ENCODE measurements at regions not wholly inside any gene's neighbourhood (a gene's known extent, or its start where the extent isn't known, plus 50 kb on each side); places are given as distances from the start of the nearest gene placed in this dataset.

DNA sequence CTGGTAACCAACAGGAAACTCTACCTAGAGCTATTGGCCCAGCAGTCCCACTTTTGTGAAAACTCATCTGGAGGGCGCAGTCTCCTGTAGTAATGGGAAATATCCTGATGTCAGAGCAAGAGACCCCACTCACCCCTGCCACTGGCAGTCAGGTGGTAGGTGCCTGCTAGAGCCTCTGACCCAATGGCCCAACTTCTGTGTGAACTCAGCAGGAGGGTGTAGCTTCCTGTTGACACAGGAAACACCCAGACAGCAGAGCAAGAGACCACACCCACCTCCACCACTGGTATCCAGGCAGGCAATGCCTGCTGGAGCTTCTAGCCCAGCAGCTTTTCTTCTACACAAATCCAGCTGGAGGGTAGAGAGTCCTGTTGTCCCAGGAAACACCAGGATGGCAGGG lies 1176.8 kb upstream of the PRR20A start:
- TF ChIP-seq ZNF8 (CRISPR knock-in tag; IDR thresholded peaks at IDR 0.05) (no peak), ESRRG (CRISPR knock-in tag; IDR thresholded peaks at IDR 0.05) (no peak), RARB (CRISPR knock-in tag; IDR thresholded peaks at IDR 0.05) (no peak), ZFP30 (CRISPR knock-in tag; IDR thresholded peaks at IDR 0.05) (no peak), ZC3H10 (CRISPR knock-in tag; IDR thresholded peaks at IDR 0.05) (no peak), TOX (CRISPR knock-in tag; IDR thresholded peaks at IDR 0.05; ENCODE audit: borderline replicate concordance) (no peak), SNAI2 (CRISPR knock-in tag; IDR thresholded peaks at IDR 0.05) (no peak), CSDC2 (CRISPR knock-in tag; IDR thresholded peaks at IDR 0.05) (no peak)
- TF ChIP-seq, protein P1, sequence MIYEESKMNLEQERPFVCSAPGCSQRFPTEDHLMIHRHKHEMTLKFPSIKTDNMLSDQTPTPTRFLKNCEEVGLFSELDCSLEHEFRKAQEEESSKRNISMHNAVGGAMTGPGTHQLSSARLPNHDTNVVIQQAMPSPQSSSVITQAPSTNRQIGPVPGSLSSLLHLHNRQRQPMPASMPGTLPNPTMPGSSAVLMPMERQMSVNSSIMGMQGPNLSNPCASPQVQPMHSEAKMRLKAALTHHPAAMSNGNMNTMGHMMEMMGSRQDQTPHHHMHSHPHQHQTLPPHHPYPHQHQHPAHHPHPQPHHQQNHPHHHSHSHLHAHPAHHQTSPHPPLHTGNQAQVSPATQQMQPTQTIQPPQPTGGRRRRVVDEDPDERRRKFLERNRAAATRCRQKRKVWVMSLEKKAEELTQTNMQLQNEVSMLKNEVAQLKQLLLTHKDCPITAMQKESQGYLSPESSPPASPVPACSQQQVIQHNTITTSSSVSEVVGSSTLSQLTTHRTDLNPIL (CRISPR knock-in tag; IDR thresholded peaks at IDR 0.05; ENCODE audit: low read depth): no peak
- TF ChIP-seq, protein P2, sequence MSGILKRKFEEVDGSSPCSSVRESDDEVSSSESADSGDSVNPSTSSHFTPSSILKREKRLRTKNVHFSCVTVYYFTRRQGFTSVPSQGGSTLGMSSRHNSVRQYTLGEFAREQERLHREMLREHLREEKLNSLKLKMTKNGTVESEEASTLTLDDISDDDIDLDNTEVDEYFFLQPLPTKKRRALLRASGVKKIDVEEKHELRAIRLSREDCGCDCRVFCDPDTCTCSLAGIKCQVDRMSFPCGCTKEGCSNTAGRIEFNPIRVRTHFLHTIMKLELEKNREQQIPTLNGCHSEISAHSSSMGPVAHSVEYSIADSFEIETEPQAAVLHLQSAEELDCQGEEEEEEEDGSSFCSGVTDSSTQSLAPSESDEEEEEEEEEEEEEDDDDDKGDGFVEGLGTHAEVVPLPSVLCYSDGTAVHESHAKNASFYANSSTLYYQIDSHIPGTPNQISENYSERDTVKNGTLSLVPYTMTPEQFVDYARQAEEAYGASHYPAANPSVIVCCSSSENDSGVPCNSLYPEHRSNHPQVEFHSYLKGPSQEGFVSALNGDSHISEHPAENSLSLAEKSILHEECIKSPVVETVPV (CRISPR knock-in tag; IDR thresholded peaks at IDR 0.05): no peak
- TF ChIP-seq, protein P3, sequence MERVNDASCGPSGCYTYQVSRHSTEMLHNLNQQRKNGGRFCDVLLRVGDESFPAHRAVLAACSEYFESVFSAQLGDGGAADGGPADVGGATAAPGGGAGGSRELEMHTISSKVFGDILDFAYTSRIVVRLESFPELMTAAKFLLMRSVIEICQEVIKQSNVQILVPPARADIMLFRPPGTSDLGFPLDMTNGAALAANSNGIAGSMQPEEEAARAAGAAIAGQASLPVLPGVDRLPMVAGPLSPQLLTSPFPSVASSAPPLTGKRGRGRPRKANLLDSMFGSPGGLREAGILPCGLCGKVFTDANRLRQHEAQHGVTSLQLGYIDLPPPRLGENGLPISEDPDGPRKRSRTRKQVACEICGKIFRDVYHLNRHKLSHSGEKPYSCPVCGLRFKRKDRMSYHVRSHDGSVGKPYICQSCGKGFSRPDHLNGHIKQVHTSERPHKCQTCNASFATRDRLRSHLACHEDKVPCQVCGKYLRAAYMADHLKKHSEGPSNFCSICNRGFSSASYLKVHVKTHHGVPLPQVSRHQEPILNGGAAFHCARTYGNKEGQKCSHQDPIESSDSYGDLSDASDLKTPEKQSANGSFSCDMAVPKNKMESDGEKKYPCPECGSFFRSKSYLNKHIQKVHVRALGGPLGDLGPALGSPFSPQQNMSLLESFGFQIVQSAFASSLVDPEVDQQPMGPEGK (CRISPR knock-in tag; IDR thresholded peaks at IDR 0.05; ENCODE audit: borderline replicate concordance): no peak
- ATAC-seq: no peak

DNA sequence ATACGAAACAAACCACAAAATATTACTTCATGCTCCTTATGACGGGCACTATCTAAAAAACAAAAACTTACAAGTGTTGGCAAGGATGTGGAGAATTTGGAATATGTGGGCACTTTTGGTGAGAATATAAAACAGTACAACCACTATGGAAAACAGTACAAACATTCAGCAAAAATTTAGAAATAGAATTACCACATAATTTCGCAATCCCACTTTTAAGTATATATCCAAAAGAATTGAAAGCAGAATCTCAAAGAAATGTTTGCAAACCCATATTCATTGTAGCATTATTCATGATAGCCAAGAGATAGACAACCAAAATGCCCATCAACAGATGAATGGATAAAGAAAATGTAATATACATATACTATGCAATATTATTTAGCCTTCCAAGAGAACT lies 1173.7 kb upstream of the PRR20A start:
- no peak for ATAC-seq

More for the DNA sequence above, 1173.7 kb upstream of the PRR20A start:
- TF ChIP-seq, protein P2 (CRISPR knock-in tag; IDR thresholded peaks at IDR 0.05): no peak
- TF ChIP-seq OSR1 (CRISPR knock-in tag; IDR thresholded peaks at IDR 0.05): no peak
- no peak for TF ChIP-seq ESRRG (CRISPR knock-in tag; IDR thresholded peaks at IDR 0.05)
- no peak for TF ChIP-seq ZNF70 (CRISPR knock-in tag; IDR thresholded peaks at IDR 0.05)
- TF ChIP-seq, protein P4, sequence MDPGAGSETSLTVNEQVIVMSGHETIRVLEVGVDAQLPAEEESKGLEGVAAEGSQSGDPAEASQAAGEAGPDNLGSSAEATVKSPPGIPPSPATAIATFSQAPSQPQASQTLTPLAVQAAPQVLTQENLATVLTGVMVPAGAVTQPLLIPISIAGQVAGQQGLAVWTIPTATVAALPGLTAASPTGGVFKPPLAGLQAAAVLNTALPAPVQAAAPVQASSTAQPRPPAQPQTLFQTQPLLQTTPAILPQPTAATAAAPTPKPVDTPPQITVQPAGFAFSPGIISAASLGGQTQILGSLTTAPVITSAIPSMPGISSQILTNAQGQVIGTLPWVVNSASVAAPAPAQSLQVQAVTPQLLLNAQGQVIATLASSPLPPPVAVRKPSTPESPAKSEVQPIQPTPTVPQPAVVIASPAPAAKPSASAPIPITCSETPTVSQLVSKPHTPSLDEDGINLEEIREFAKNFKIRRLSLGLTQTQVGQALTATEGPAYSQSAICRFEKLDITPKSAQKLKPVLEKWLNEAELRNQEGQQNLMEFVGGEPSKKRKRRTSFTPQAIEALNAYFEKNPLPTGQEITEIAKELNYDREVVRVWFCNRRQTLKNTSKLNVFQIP (CRISPR knock-in tag; IDR thresholded peaks at IDR 0.05; ENCODE audit: borderline replicate concordance, low read depth): no peak
- TF ChIP-seq, protein P3 (CRISPR knock-in tag; IDR thresholded peaks at IDR 0.05; ENCODE audit: borderline replicate concordance): no peak
- TF ChIP-seq CSDC2 (CRISPR knock-in tag; IDR thresholded peaks at IDR 0.05): no peak
- no peak for TF ChIP-seq ARNTL (CRISPR knock-in tag; IDR thresholded peaks at IDR 0.05; ENCODE audit: borderline replicate concordance, low read depth)
- no peak for TF ChIP-seq ZC3H10 (CRISPR knock-in tag; IDR thresholded peaks at IDR 0.05)
- TF ChIP-seq ISL1 (CRISPR knock-in tag; IDR thresholded peaks at IDR 0.05): no peak
- no peak for TF ChIP-seq ZFP30 (CRISPR knock-in tag; IDR thresholded peaks at IDR 0.05)
- no peak for TF ChIP-seq BACH2 (CRISPR knock-in tag; IDR thresholded peaks at IDR 0.05; ENCODE audit: borderline replicate concordance)
- TF ChIP-seq TOX (CRISPR knock-in tag; IDR thresholded peaks at IDR 0.05; ENCODE audit: borderline replicate concordance): no peak
- no peak for TF ChIP-seq ZNF565 (CRISPR knock-in tag; conservative IDR thresholded peaks at IDR 0.05; ENCODE audit: low read depth)
- TF ChIP-seq SNAI2 (CRISPR knock-in tag; IDR thresholded peaks at IDR 0.05): no peak
- TF ChIP-seq RARB (CRISPR knock-in tag; IDR thresholded peaks at IDR 0.05): no peak
- TF ChIP-seq, protein P1 (CRISPR knock-in tag; IDR thresholded peaks at IDR 0.05; ENCODE audit: low read depth): no peak
- no peak for TF ChIP-seq GLIS3 (CRISPR knock-in tag; IDR thresholded peaks at IDR 0.05)
